Breast epithelium (tissue), 4 donors: ENCODE measurements at regions not wholly inside any gene's neighbourhood (a gene's known extent, or its start where the extent isn't known, plus 50 kb on each side); places are given as distances from the start of the nearest gene placed in this dataset.

Experiments
- DNase-seq, 2 donors: peaks; one replicate each; pipeline ENCODE4 v3.0.0-alpha.2; 2019; ENCODE audit warnings: low spot score in 2 of 2
- H3K27ac ChIP-seq, 2 donors: fragments of 200-600 bp; sonication (generic) in 1 of 2; one replicate each; pipeline ENCODE4 v1.5.1; 2016 to 2019; ENCODE audit warnings: mild to moderate bottlenecking in 1 of 2
- H3K27me3 ChIP-seq, 2 donors: fragments of 200-600 bp; sonication (generic) in 1 of 2; one replicate each; pipeline versions ENCODE4 v1.5.1 to v1.6.0; 2017 to 2019; ENCODE audit warnings: control low read depth in 1 of 2, mild to moderate bottlenecking in 1 of 2
- H3K36me3 ChIP-seq: fragments of 200-600 bp; one replicate; pipeline ENCODE4 v1.5.1; 2019
- H3K4me1 ChIP-seq, 2 donors: fragments of 200-600 bp; sonication (generic); one replicate each; pipeline ENCODE4 v1.5.1; 2016 to 2019; ENCODE audit warnings: control low read depth in 1 of 2
- H3K4me3 ChIP-seq, 3 donors: fragments of 200-600 bp; sonication (generic); 1 replicate in 2 of 3; 2 replicates in 1 of 3; pipeline ENCODE4 v1.5.1; 2016 to 2019; ENCODE audit warnings: mild to moderate bottlenecking in 3 of 3, moderate library complexity in 2 of 3
- H3K9me3 ChIP-seq, 2 donors: fragments of 200-600 bp; sonication (generic) in 1 of 2; one replicate each; pipeline ENCODE4 v1.5.1; 2016 to 2019; ENCODE audit warnings: control low read depth in 1 of 2
- CTCF ChIP-seq, 3 donors: fragments of 450-650 bp; IDR thresholded peaks; one replicate each; pipeline ENCODE4 v1.5.1; 2016 to 2017; ENCODE audit warnings: antibody characterized with exemption in 3 of 3, mild to moderate bottlenecking in 3 of 3, moderate library complexity in 3 of 3
- POLR2A ChIP-seq: fragments of 450-650 bp; IDR thresholded peaks from one replicate; pipeline ENCODE4 v1.6.1; 2016; ENCODE audit warnings: antibody characterized with exemption, mild to moderate bottlenecking, moderate library complexity
- POLR2AphosphoS5 ChIP-seq, 3 donors: sonication (generic); formaldehyde crosslinking; IDR thresholded peaks; one replicate each; pipeline ENCODE4 v1.6.1; 2017; ENCODE audit warnings: antibody characterized with exemption in 3 of 3
- intact Hi-C: fragments of 100-400 bp; cut with DNase I; formaldehyde crosslinking; loops from one replicate; pipeline ENCODE4 v1.15.1; 2023; ENCODE audit warnings: low total_unique reads

- Histone ChIP-seq H3K4me3 (no peak overlapping the region), H3K9me3 (no peaks in the 10 kb centered on the region), H3K4me1 (no peaks in the 10 kb centered on the region), H3K27me3 (no peaks in the 10 kb centered on the region), H3K36me3 (no peaks in the 10 kb centered on the region), H3K27ac (no peak overlapping the region)
- TF ChIP-seq POLR2A (no peak), CTCF (IDR thresholded peaks at IDR 0.05) (no peak), POLR2AphosphoS5 (IDR thresholded peaks at IDR 0.05) (no peak)
- no peak for DNase-seq
- intact Hi-C loops, result no loop called here
These were observed 703.7 kb upstream of the SOX9 start for GRCh38 chr17:71417142-71417541.

- intact Hi-C loops, result no loop called here
- TF ChIP-seq POLR2A (no peak), CTCF (IDR thresholded peaks at IDR 0.05) (no peak), POLR2AphosphoS5 (IDR thresholded peaks at IDR 0.05) (no peak)
- no peaks in the 10 kb centered on the region for H3K9me3 ChIP-seq
- no peaks in the 10 kb centered on the region for H3K27me3 ChIP-seq
- no peak for DNase-seq
- H3K4me1 ChIP-seq, result no peaks in the 10 kb centered on the region
- no peak overlapping the region for H3K4me3 ChIP-seq
- no peaks in the 10 kb centered on the region for H3K36me3 ChIP-seq
- no peak overlapping the region for H3K27ac ChIP-seq
These were observed 697.9 kb upstream of the SOX9 start for GRCh38 chr17:71422968-71423367.

- no peak for DNase-seq
- Histone ChIP-seq H3K4me3 (no peak overlapping the region), H3K4me1 (no peaks in the 10 kb centered on the region), H3K27me3 (no peaks in the 10 kb centered on the region), H3K36me3 (no peaks in the 10 kb centered on the region), H3K27ac (no peak overlapping the region), H3K9me3 (no peaks in the 10 kb centered on the region)
- TF ChIP-seq POLR2A (no peak), CTCF (IDR thresholded peaks at IDR 0.05) (no peak), POLR2AphosphoS5 (IDR thresholded peaks at IDR 0.05) (no peak)
- intact Hi-C loops, result no loop called here
These were observed 696.8 kb upstream of the SOX9 start for GRCh38 chr17:71423871-71424546.

- H3K27ac ChIP-seq, result no peak overlapping the region
- H3K36me3 ChIP-seq, result no peaks in the 10 kb centered on the region
- H3K4me1 ChIP-seq, result no peaks in the 10 kb centered on the region
- H3K9me3 ChIP-seq, result no peaks in the 10 kb centered on the region
- H3K27me3 ChIP-seq, result no peaks in the 10 kb centered on the region
- no peak for DNase-seq
- intact Hi-C loops, result no loop called here
- no peak overlapping the region for H3K4me3 ChIP-seq
- TF ChIP-seq CTCF (IDR thresholded peaks at IDR 0.05) (no peak), POLR2A (no peak), POLR2AphosphoS5 (IDR thresholded peaks at IDR 0.05) (no peak)
These were observed 693.0 kb upstream of the SOX9 start for GRCh38 chr17:71427801-71428200.

GRCh38 chr17:71428897-71429296, 691.9 kb upstream of the SOX9 start:
- DNase-seq, result no peak
- no peaks in the 10 kb centered on the region for H3K27me3 ChIP-seq
- no peak for TF ChIP-seq POLR2AphosphoS5 (IDR thresholded peaks at IDR 0.05)
- TF ChIP-seq CTCF (IDR thresholded peaks at IDR 0.05), result no peak
- no peak for TF ChIP-seq POLR2A
- no peaks in the 10 kb centered on the region for H3K9me3 ChIP-seq
- H3K36me3 ChIP-seq, result no peaks in the 10 kb centered on the region
- intact Hi-C loops, result no loop called here
- H3K4me1 ChIP-seq, result no peaks in the 10 kb centered on the region
- no peak overlapping the region for H3K27ac ChIP-seq
- H3K4me3 ChIP-seq, result no peak overlapping the region
